ENCODE measurements at regions not wholly inside any gene's neighbourhood (a gene's known extent, or its start where the extent isn't known, plus 50 kb on each side); places are given as distances from the start of the nearest gene placed in this dataset.

DNA sequence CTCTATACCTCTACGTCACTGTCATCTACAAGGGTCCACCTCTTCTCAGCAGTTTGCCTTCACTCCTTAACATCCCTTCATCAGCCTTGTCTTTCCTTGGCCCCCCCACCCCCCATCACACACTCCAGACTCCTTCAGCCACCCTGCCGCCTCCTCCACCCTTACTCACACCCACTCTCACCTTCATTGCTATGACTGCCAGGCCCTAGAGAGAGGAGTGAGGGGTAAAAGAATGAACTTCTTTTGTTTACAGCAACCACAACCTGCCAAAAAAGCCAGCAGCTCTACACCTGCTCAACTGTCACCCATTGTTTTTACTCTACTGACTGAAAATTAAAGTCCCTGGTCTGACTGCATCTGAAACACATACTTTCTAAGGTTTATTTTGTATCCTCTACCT is 112.8 kb downstream of the DUSP6 start:
- H3K4me1 ChIP-seq (ENCODE audit: control extremely low read depth in 1 of 4, control insufficient read depth in 4 of 4, insufficient read depth in 4 of 4, low read length in 3 of 4), result peaks cover 19 to 54% (median 27%) of the 10 kb centered on the region in 4 experiments
- no peaks in the 10 kb centered on the region for H3K27me3 ChIP-seq (replicated peaks in 2 of 5; ENCODE audit: control insufficient read depth in 4 of 5, insufficient read depth in 5 of 5, low read length in 4 of 5)
- no peak overlapping the region for H3K4me3 ChIP-seq (ENCODE audit: control insufficient read depth in 1 of 7, extremely low read depth in 1 of 7, insufficient read depth in 4 of 7, low read depth in 2 of 7, low read length in 6 of 7)
- POLR2A ChIA-PET, result no interaction called here
- WGBS (ENCODE audit: insufficient coverage), result 100% methylated on average over 1 of the region's 2 CpGs
- H3K9me3 ChIP-seq (ENCODE audit: control extremely low read depth in 1 of 5, control insufficient read depth in 4 of 5, insufficient read depth in 2 of 5, low read depth in 1 of 5, low read length in 4 of 5), result no peaks in the 10 kb centered on the region
- no peak for DNase-seq
- H3K27ac ChIP-seq (ENCODE audit: insufficient read depth in 1 of 2, low read depth in 1 of 2, low read length in 2 of 2, poor library complexity in 1 of 2, severe bottlenecking in 2 of 2), result no peak overlapping the region
- CTCF ChIA-PET, result no interaction called here
- no peaks in the 10 kb centered on the region for H3K36me3 ChIP-seq (ENCODE audit: control insufficient read depth in 4 of 4, insufficient read depth in 4 of 4, low read length in 3 of 4)

GRCh38 chr12:89238593-89238992 is 113.7 kb downstream of the DUSP6 start:
- Histone ChIP-seq H3K4me3 (ENCODE audit: control insufficient read depth in 1 of 7, extremely low read depth in 1 of 7, insufficient read depth in 4 of 7, low read depth in 2 of 7, low read length in 6 of 7) (no peak overlapping the region), H3K36me3 (ENCODE audit: control insufficient read depth in 4 of 4, insufficient read depth in 4 of 4, low read length in 3 of 4) (no peaks in the 10 kb centered on the region), H3K4me1 (ENCODE audit: control extremely low read depth in 1 of 4, control insufficient read depth in 4 of 4, insufficient read depth in 4 of 4, low read length in 3 of 4) (peaks cover 14 to 48% (median 19%) of the 10 kb centered on the region in 4 experiments), H3K9me3 (ENCODE audit: control extremely low read depth in 1 of 5, control insufficient read depth in 4 of 5, insufficient read depth in 2 of 5, low read depth in 1 of 5, low read length in 4 of 5) (no peaks in the 10 kb centered on the region), H3K27ac (ENCODE audit: insufficient read depth in 1 of 2, low read depth in 1 of 2, low read length in 2 of 2, poor library complexity in 1 of 2, severe bottlenecking in 2 of 2) (no peak overlapping the region), H3K27me3 (replicated peaks in 2 of 5; ENCODE audit: control insufficient read depth in 4 of 5, insufficient read depth in 5 of 5, low read length in 4 of 5) (no peaks in the 10 kb centered on the region)
- DNase-seq, result no peak
- 78% methylated on average over 1 of the region's 2 CpGs for WGBS (ENCODE audit: insufficient coverage)
- ChIA-PET POLR2A (interaction anchor here (0.6 kb wide), 1 partner anchor 1168 kb away, joined by 6 read pairs; no protein-coding TSS in a partner anchor), CTCF (interaction anchor here (0.8 to 1.3 kb wide), 3 partner anchors 13 to 287 kb away, joined by 3 read pairs; no protein-coding TSS in a partner anchor)

DNA sequence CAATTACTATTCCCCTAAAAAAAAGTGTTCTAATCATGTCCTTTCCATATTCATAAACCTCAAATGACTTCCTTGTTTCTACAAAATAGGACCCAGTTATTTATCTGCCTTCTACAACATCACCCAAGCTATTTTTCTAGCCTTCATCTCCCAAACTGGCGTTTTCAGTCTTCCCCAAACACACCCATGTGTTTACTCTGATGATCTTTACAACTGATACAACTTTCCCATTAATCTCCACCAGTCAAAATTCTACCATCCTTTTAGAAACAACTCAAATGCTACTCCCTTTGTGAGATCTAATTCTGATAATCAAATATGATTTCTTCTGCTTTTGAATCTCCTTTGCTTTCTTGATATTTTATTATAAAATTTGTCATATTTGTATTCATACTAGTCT is 114.5 kb downstream of the DUSP6 start:
- CTCF ChIA-PET, result interaction anchor here (0.9 to 1.3 kb wide), 3 partner anchors 8 to 287 kb away, joined by 3 to 4 read pairs (median 3); no protein-coding TSS in a partner anchor
- H3K27me3 ChIP-seq (replicated peaks in 2 of 5; ENCODE audit: control insufficient read depth in 4 of 5, insufficient read depth in 5 of 5, low read length in 4 of 5), result no peaks in the 10 kb centered on the region
- no peak overlapping the region for H3K4me3 ChIP-seq (ENCODE audit: control insufficient read depth in 1 of 7, extremely low read depth in 1 of 7, insufficient read depth in 4 of 7, low read depth in 2 of 7, low read length in 6 of 7)
- no peaks in the 10 kb centered on the region for H3K36me3 ChIP-seq (ENCODE audit: control insufficient read depth in 4 of 4, insufficient read depth in 4 of 4, low read length in 3 of 4)
- H3K9me3 ChIP-seq (ENCODE audit: control extremely low read depth in 1 of 5, control insufficient read depth in 4 of 5, insufficient read depth in 2 of 5, low read depth in 1 of 5, low read length in 4 of 5), result no peaks in the 10 kb centered on the region
- peaks cover 14 to 44% (median 19%) of the 10 kb centered on the region in 4 experiments for H3K4me1 ChIP-seq (ENCODE audit: control extremely low read depth in 1 of 4, control insufficient read depth in 4 of 4, insufficient read depth in 4 of 4, low read length in 3 of 4)
- no peak for DNase-seq
- whole genome bisulfite sequencing (ENCODE audit: insufficient coverage), result 100% methylated on average over 1 of the region's 1 CpG
- no peak overlapping the region for H3K27ac ChIP-seq (ENCODE audit: insufficient read depth in 1 of 2, low read depth in 1 of 2, low read length in 2 of 2, poor library complexity in 1 of 2, severe bottlenecking in 2 of 2)
- POLR2A ChIA-PET, result no interaction called here

DNA sequence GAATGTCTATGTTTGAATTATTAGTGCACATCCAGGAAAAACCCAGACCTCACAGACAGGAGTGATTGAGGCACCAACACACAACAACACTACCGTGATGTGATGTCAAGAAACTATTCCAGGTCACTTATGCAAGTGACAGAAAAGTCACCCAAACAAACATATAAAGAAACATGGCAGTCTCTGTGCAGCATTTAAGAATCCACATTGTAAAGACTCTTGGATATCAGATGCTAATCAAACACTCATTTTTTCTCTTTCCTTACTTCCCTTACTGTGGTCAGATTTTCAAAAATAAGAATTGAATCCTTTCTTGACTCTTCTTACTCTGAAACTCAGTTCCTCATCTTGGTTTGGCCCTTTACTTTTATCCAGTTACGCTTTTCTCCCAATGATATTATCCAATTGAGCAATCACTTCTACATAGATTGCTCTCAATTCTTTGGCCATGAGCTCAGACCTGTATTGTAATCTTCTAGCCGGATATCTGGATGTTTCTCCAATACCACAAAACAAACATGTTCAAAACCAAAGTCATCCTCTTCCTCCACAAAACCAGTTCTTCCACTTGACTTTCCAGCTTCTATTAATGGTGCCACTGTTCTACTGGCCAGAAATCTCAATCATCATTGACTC is 115.4 kb downstream of the DUSP6 start:
- 90% methylated on average over 2 of the region's 3 CpGs for WGBS (ENCODE audit: insufficient coverage)
- no peak overlapping the region for H3K27ac ChIP-seq (ENCODE audit: insufficient read depth in 1 of 2, low read depth in 1 of 2, low read length in 2 of 2, poor library complexity in 1 of 2, severe bottlenecking in 2 of 2)
- ChIA-PET POLR2A (no interaction called here), CTCF (interaction anchor here (0.8 to 0.9 kb wide), 2 partner anchors 9 to 16 kb away, joined by 3 to 4 read pairs; no protein-coding TSS in a partner anchor)
- no peaks in the 10 kb centered on the region for H3K36me3 ChIP-seq (ENCODE audit: control insufficient read depth in 4 of 4, insufficient read depth in 4 of 4, low read length in 3 of 4)
- peaks cover 14 to 44% (median 19%) of the 10 kb centered on the region in 4 experiments for H3K4me1 ChIP-seq (ENCODE audit: control extremely low read depth in 1 of 4, control insufficient read depth in 4 of 4, insufficient read depth in 4 of 4, low read length in 3 of 4)
- H3K4me3 ChIP-seq (ENCODE audit: control insufficient read depth in 1 of 7, extremely low read depth in 1 of 7, insufficient read depth in 4 of 7, low read depth in 2 of 7, low read length in 6 of 7), result no peak overlapping the region
- no peaks in the 10 kb centered on the region for H3K27me3 ChIP-seq (replicated peaks in 2 of 5; ENCODE audit: control insufficient read depth in 4 of 5, insufficient read depth in 5 of 5, low read length in 4 of 5)
- no peaks in the 10 kb centered on the region for H3K9me3 ChIP-seq (ENCODE audit: control extremely low read depth in 1 of 5, control insufficient read depth in 4 of 5, insufficient read depth in 2 of 5, low read depth in 1 of 5, low read length in 4 of 5)
- DNase-seq, result peak in 1 of 3 donors; percentile 27

DNA sequence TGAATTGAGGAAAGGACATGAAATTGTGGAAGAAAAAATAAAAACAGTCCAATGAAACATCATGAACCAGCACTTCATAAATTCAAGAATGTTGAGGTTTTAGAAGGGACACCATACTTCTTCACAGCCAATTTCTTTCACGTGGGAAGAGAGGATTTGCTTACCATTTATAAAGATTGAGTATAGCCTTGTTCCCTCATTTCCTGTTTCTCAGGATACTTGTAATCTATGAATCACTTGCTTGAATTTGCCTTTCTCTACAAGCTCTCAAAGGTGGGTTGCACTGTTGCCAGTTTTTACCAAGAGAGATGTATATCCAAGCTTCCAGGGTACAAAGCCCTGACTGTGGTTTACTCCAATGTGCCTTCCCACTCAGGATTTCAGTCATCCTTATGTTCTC is 116.1 kb downstream of the DUSP6 start:
- Histone ChIP-seq H3K4me3 (ENCODE audit: control insufficient read depth in 1 of 7, extremely low read depth in 1 of 7, insufficient read depth in 4 of 7, low read depth in 2 of 7, low read length in 6 of 7) (peak overlapping the region in 1 of 7 experiments; percentile 35), H3K27ac (ENCODE audit: insufficient read depth in 1 of 2, low read depth in 1 of 2, low read length in 2 of 2, poor library complexity in 1 of 2, severe bottlenecking in 2 of 2) (no peak overlapping the region)
- CTCF ChIA-PET, result interaction anchor here (0.8 to 1.6 kb wide), 2 partner anchors 16 to 72 kb away, joined by 3 read pairs; no protein-coding TSS in a partner anchor

DNA sequence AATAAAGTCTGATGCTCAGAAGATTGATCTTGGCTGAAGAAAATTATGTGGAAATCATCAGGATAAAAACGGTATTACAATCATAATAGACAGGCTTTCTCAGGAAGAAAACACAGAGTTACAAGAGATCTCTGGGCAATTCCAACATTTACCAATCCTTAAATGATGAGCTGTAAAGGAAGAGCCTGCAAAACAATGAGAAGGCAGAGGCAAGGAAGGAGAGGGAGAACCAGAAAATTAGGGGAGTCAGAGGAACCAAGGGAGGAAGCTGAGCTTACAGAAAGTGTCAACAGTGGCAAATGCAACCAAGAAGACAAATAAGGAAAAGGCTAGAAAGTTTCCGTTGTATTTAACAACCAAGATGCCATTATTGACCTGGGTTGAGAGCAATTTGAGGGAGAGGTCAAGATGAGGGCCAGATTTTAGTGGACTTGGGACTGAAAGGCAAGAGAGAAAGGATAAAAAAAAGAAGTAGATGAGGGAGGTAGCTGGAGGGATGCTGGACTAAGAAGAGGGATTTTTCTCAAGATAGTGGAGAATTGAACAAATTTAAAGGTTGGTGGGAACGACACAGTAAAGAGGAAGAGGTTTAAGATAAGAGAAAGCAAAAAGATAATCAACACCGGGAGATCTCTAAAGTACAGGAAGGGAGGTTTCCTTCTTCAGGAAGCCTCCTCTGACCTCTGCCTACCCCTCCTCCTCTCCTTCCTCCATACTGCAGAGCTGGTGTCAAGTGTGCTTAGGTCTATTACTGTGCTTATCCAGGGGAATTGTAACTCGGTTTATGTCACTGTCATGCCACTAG is 116.9 kb downstream of the DUSP6 start:
- DNase-seq, result peak in 2 of 3 donors; percentile 20 to 29
- Histone ChIP-seq H3K27me3 (replicated peaks in 2 of 5; ENCODE audit: control insufficient read depth in 4 of 5, insufficient read depth in 5 of 5, low read length in 4 of 5) (no peaks in the 10 kb centered on the region), H3K9me3 (ENCODE audit: control extremely low read depth in 1 of 5, control insufficient read depth in 4 of 5, insufficient read depth in 2 of 5, low read depth in 1 of 5, low read length in 4 of 5) (no peaks in the 10 kb centered on the region), H3K27ac (ENCODE audit: insufficient read depth in 1 of 2, low read depth in 1 of 2, low read length in 2 of 2, poor library complexity in 1 of 2, severe bottlenecking in 2 of 2) (no peak overlapping the region), H3K36me3 (ENCODE audit: control insufficient read depth in 4 of 4, insufficient read depth in 4 of 4, low read length in 3 of 4) (no peaks in the 10 kb centered on the region), H3K4me3 (ENCODE audit: control insufficient read depth in 1 of 7, extremely low read depth in 1 of 7, insufficient read depth in 4 of 7, low read depth in 2 of 7, low read length in 6 of 7) (no peak overlapping the region), H3K4me1 (ENCODE audit: control extremely low read depth in 1 of 4, control insufficient read depth in 4 of 4, insufficient read depth in 4 of 4, low read length in 3 of 4) (peaks cover 14 to 44% (median 19%) of the 10 kb centered on the region in 4 experiments)
- CTCF ChIA-PET, result interaction anchor here (0.5 to 1.6 kb wide), 4 partner anchors 8 to 71 kb away, joined by 3 to 5 read pairs (median 3); no protein-coding TSS in a partner anchor
- POLR2A ChIA-PET, result interaction anchor here (0.6 to 1.5 kb wide), 2 partner anchors 10 to 195 kb away, joined by 3 to 4 read pairs; no protein-coding TSS in a partner anchor
- 0% methylated on average over 2 of the region's 5 CpGs for WGBS (ENCODE audit: insufficient coverage)

More for the DNA sequence above, 116.1 kb downstream of the DUSP6 start:
- Histone ChIP-seq H3K4me1 (ENCODE audit: control extremely low read depth in 1 of 4, control insufficient read depth in 4 of 4, insufficient read depth in 4 of 4, low read length in 3 of 4) (peaks cover 14 to 44% (median 19%) of the 10 kb centered on the region in 4 experiments), H3K36me3 (ENCODE audit: control insufficient read depth in 4 of 4, insufficient read depth in 4 of 4, low read length in 3 of 4) (no peaks in the 10 kb centered on the region), H3K9me3 (ENCODE audit: control extremely low read depth in 1 of 5, control insufficient read depth in 4 of 5, insufficient read depth in 2 of 5, low read depth in 1 of 5, low read length in 4 of 5) (no peaks in the 10 kb centered on the region), H3K27me3 (replicated peaks in 2 of 5; ENCODE audit: control insufficient read depth in 4 of 5, insufficient read depth in 5 of 5, low read length in 4 of 5) (no peaks in the 10 kb centered on the region)
- WGBS (ENCODE audit: insufficient coverage), result 40% methylated on average over 1 of the region's 1 CpG
- POLR2A ChIA-PET, result interaction anchor here (1.5 kb wide), 1 partner anchor 9 kb away, joined by 4 read pairs; no protein-coding TSS in a partner anchor
- DNase-seq, result no peak
